GM12891 (cell line): ENCODE measurements at regions not wholly inside any gene's neighbourhood (a gene's known extent, or its start where the extent isn't known, plus 50 kb on each side); places are given as distances from the start of the nearest gene placed in this dataset.

Experiments used
- DNase-seq: peaks from one replicate; pipeline ENCODE4 v3.0.0; 2011; ENCODE audit warnings: low spot score; ENCODE audit not compliant: insufficient read length
- FAIRE-seq: peaks from 2 replicates; lab custom pipeline; 2011; peaks lifted over from hg19 to GRCh38; lab: Jason Lieb, UNC
- PAX5 ChIP-seq: IDR thresholded peaks from 2 replicates; pipeline ENCODE4 v1.6.1; 2011; ENCODE audit warnings: low read length, moderate library complexity, mild to moderate bottlenecking; ENCODE audit not compliant: insufficient read depth, severe bottlenecking
- POLR2A ChIP-seq: IDR thresholded peaks from 2 replicates; pipeline ENCODE4 v1.6.1; 2011; ENCODE audit warnings: low read depth, low read length, control low read depth
- POLR2AphosphoS5 ChIP-seq: IDR thresholded peaks from 2 replicates; pipeline ENCODE4 v1.6.1; 2011; ENCODE audit warnings: low read depth, low read length, control low read depth
- POU2F2 ChIP-seq: IDR thresholded peaks from 2 replicates; pipeline ENCODE4 v1.6.1; 2011; ENCODE audit warnings: low read depth, mild to moderate bottlenecking, control low read depth, low read length, moderate library complexity
- SPI1 ChIP-seq: IDR thresholded peaks from 2 replicates; pipeline ENCODE4 v1.6.1; 2011; ENCODE audit warnings: low read depth, low read length, control low read depth
- TAF1 ChIP-seq: IDR thresholded peaks from 2 replicates; pipeline ENCODE4 v1.6.1; 2011; ENCODE audit warnings: low read depth, low read length, control low read depth

GRCh38 chr6:137736911-137737310 is 130.1 kb upstream of the TNFAIP3 start:
- FAIRE-seq, result no peak

DNA sequence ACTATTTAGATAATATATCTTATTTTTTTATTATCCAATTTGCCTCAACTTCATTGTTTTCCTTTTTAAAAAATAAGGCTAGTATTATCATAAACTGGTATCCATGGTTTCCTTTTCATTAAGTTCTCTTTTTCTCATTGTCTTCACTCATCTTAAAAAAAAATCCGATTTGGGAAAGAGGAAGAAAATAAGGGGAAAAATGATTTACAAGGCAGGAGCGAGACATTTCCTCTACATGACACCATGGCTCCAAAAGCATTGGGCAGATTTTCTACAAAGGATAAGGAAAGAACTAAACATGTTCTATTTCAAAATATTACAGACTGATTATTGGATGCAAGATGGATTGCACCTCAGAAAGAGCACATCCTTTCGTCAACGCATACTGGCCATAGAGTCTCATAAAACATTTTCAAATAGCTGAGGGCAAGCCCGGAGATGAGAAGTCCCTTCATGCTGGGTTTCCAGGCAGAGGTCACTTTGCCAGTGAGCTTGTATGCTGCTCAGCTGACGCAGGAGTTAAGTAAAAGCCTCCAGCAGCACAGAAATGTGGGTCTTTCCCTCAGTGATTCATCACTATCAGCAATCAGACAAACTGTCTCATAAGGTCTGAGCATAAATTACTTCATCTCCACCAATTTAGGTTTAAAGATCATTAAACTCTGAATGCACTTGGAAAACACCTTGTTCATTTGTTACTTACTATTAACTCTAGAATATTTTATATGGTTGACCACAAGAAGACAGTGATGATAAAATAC is 129.0 kb upstream of the TNFAIP3 start:
- TF ChIP-seq PAX5 (no peak), SPI1 (no peak), POLR2AphosphoS5 (no peak), POLR2A (no peak), POU2F2 (no peak)
- DNase-seq (no peak), FAIRE-seq (peak; percentile 64)

More at GRCh38 chr6:137736911-137737310, 130.1 kb upstream of the TNFAIP3 start:
- no peak for DNase-seq
- no peak for TF ChIP-seq POLR2A
- no peak for TF ChIP-seq PAX5
- TF ChIP-seq TAF1, result no peak
- no peak for TF ChIP-seq POU2F2
- no peak for TF ChIP-seq SPI1
- no peak for TF ChIP-seq POLR2AphosphoS5

GRCh38 chr6:137738931-137739504 is 128.0 kb upstream of the TNFAIP3 start:
- TF ChIP-seq PAX5 (no peak), TAF1 (no peak), POLR2AphosphoS5 (no peak), POU2F2 (no peak), SPI1 (no peak)
- DNase-seq (no peak), FAIRE-seq (no peak)

DNA sequence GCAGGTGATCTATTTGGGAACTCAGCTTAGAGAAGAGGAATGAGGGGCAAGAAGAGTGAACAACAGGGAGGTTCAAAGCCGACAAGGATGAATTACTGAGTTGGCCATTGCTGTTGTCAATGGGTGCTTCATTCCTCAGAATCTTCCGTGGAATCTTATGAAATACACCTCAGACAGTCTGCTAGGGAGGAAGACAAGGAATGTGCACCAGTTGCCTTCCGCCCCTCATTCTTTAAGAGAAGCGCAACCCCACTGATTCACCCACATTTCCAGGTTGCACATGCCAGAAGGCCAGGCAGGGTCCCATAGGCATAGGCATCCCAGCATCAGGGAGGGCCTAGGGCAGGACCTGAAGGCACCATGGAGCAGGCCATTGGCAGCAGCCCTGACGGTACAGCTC is 127.5 kb upstream of the TNFAIP3 start:
- no peak for TF ChIP-seq POU2F2
- TF ChIP-seq SPI1, result no peak
- no peak for TF ChIP-seq POLR2A
- TF ChIP-seq TAF1, result no peak
- no peak for TF ChIP-seq PAX5
- TF ChIP-seq POLR2AphosphoS5, result no peak
- DNase-seq (no peak), FAIRE-seq (no peak)

GRCh38 chr6:137740091-137740755 is 126.8 kb upstream of the TNFAIP3 start:
- FAIRE-seq, result no peak
- DNase-seq, result no peak
- no peak for TF ChIP-seq TAF1
- TF ChIP-seq POLR2AphosphoS5, result no peak
- TF ChIP-seq PAX5, result no peak
- TF ChIP-seq POU2F2, result no peak
- TF ChIP-seq POLR2A, result no peak
- TF ChIP-seq SPI1, result no peak

DNA sequence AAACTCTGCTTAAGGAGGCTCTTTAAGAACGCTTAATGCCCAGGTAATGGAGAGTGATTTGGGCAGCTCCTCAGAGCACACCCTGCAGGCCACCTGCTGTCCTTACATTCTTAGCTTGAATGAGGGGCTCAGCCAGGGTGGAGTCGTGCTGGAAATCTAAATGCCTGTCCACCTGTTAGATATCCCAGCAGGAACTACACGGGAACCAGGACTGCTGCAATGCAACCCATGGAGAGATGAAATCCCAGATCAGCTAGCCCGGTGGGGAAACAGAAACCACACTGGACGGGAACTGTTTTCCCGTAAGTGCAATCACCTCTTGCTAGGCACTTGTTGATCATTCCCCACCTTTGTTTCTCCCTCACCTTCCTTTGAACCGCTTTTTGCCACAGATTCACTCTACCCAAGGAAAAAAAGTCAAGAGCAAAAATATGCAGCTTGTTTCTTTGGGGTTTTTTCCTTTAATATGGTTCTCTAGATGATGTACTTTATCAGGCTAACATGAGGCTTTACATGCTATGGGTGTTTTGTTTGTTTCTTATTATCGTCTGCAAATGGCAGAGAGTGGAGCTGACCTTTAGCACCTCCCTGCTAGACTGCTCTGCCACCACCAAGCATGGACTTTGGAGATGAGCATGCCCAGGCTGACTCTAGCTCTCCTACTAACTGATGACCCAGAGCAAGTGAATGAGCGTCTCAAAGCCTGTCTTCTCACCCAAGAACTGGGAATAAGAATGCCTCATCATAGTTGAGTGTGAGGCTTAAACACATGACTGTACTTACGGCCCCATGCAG is 125.9 kb upstream of the TNFAIP3 start:
- FAIRE-seq (peak; percentile 38), DNase-seq (no peak)

GRCh38 chr6:137743493-137743892 is 123.6 kb upstream of the TNFAIP3 start:
- no peak for FAIRE-seq
- TF ChIP-seq POLR2AphosphoS5, result no peak
- TF ChIP-seq SPI1, result no peak
- TF ChIP-seq TAF1, result no peak
- DNase-seq, result no peak

More for the DNA sequence above, 125.9 kb upstream of the TNFAIP3 start:
- TF ChIP-seq POLR2AphosphoS5, result no peak

GRCh38 chr6:137744877-137745276 is 122.2 kb upstream of the TNFAIP3 start:
- TF ChIP-seq POLR2AphosphoS5, result no peak
- peak; percentile 82 for TF ChIP-seq POU2F2
- peak; percentile 95 for FAIRE-seq
- no peak for DNase-seq

- no peak for FAIRE-seq
- TF ChIP-seq POU2F2 (no peak), PAX5 (no peak), POLR2AphosphoS5 (no peak)
- DNase-seq, result no peak
Observed at GRCh38 chr6:137745321-137745720, 121.7 kb upstream of the TNFAIP3 start.

DNA sequence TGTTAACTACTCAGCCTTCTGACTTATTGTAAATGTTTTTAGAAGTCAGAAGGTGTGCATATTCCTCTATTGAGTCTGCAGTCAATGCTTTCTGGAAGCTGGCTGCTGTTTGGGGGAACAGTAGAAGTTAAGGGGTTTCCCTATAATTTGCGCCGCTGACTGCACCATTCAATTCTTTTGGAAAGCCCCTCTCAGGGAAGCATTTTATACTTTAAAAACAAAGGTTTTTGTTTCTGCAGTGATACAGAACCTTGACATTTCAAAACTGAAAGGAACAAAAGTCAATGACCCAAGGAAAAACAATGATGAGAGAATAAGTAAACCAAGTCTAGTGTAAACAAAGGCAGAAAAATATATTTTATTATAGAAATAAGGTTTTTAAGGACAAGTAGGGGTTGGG is 120.8 kb upstream of the TNFAIP3 start:
- peak; percentile 79 for FAIRE-seq
- no peak for DNase-seq
- no peak for TF ChIP-seq POLR2A
- no peak for TF ChIP-seq POU2F2
- TF ChIP-seq POLR2AphosphoS5, result no peak
- no peak for TF ChIP-seq TAF1
- TF ChIP-seq PAX5, result no peak
- TF ChIP-seq SPI1, result no peak

- peak; percentile 66 for FAIRE-seq
- TF ChIP-seq POLR2A (no peak), PAX5 (no peak), SPI1 (no peak), POLR2AphosphoS5 (no peak), POU2F2 (no peak), TAF1 (no peak)
- DNase-seq, result no peak
Observed at GRCh38 chr6:137749696-137750211, 117.3 kb upstream of the TNFAIP3 start.
